ENCODE measurements at regions not wholly inside any gene's neighbourhood (a gene's known extent, or its start where the extent isn't known, plus 50 kb on each side); places are given as distances from the start of the nearest gene placed in this dataset.

GRCh38 chr6:120993929-120994572, 340.2 kb downstream of the TBC1D32 start:
- H2AFZ ChIP-seq (ENCODE audit: low read length) = no peak overlapping the region
- no peak overlapping the region for H3K4me2 ChIP-seq (ENCODE audit: insufficient read depth in 1 of 2, low read depth in 2 of 2, low read length in 2 of 2)
- no peak overlapping the region for H3K9ac ChIP-seq (replicated peaks in 1 of 4; ENCODE audit: extremely low read depth in 1 of 4, low read depth in 3 of 4, low read length in 3 of 4)
- H3K4ac ChIP-seq (replicated peaks; ENCODE audit: insufficient read length, low read depth, low read length) = no peak overlapping the region
- FAIRE-seq = no peak
- H3K27ac ChIP-seq (ENCODE audit: low read depth, low read length) = no peak overlapping the region
- no peak overlapping the region for H3K23ac ChIP-seq (ENCODE audit: insufficient read length)
- ChIA-PET CTCF (ENCODE audit: partially characterized antibody) (no interaction called here), POLR2A (ENCODE audit: partially characterized antibody) (no interaction called here)
- H3K56ac ChIP-seq (replicated peaks; ENCODE audit: insufficient read length, low read depth, low read length) = no peak overlapping the region
- H2BK15ac ChIP-seq (ENCODE audit: low read length) = no peak overlapping the region
- no peak overlapping the region for H2BK120ac ChIP-seq (replicated peaks; ENCODE audit: low read depth, low read length)
- no peak overlapping the region for H2BK5ac ChIP-seq (ENCODE audit: low read depth, low read length)
- no peak overlapping the region for H2BK20ac ChIP-seq (ENCODE audit: low read length)
- no peak for DNase-seq (ENCODE audit: low read depth in 1 of 2, low spot score in 2 of 2)
- H4K8ac ChIP-seq (ENCODE audit: extremely low read depth, insufficient read depth, low read length) = no peak overlapping the region
- H3K4me3 ChIP-seq (ENCODE audit: extremely low read depth in 1 of 4, insufficient read depth in 2 of 4, low read depth in 3 of 4, low read length in 4 of 4) = no peak overlapping the region
- no peak overlapping the region for H4K91ac ChIP-seq (replicated peaks; ENCODE audit: insufficient read length, low read length)
- no peaks in the 10 kb centered on the region for H3K9me3 ChIP-seq (ENCODE audit: insufficient read depth in 2 of 2, low read depth in 1 of 2, low read length in 1 of 2)
- no peak overlapping the region for H2BK12ac ChIP-seq (ENCODE audit: low read depth, low read length)
- no peaks in the 10 kb centered on the region for H3K36me3 ChIP-seq (ENCODE audit: control insufficient read depth in 2 of 4, insufficient read depth in 4 of 4, low read length in 3 of 4)
- H3K14ac ChIP-seq (ENCODE audit: insufficient read length) = no peak overlapping the region
- H3K27me3 ChIP-seq (replicated peaks in 1 of 4; ENCODE audit: control insufficient read depth in 3 of 4, extremely low read depth in 1 of 4, insufficient read depth in 3 of 4, low read length in 3 of 4) = no peaks in the 10 kb centered on the region
- no peak overlapping the region for H2AK5ac ChIP-seq (ENCODE audit: low read depth, low read length)
- H3K79me2 ChIP-seq (ENCODE audit: control insufficient read depth in 1 of 2, insufficient read depth in 2 of 2, low read length in 2 of 2) = no peaks in the 10 kb centered on the region
- H3K79me1 ChIP-seq (ENCODE audit: low read depth, low read length) = no peaks in the 10 kb centered on the region
- no peak overlapping the region for H3K18ac ChIP-seq (ENCODE audit: extremely low read depth, low read length)
- H3K4me1 ChIP-seq (replicated peaks in 1 of 4; ENCODE audit: control insufficient read depth in 3 of 4, insufficient read depth in 4 of 4, low read length in 3 of 4) = no peaks in the 10 kb centered on the region
- H4K5ac ChIP-seq (ENCODE audit: insufficient read length, low read depth, low read length) = no peak overlapping the region
- TF ChIP-seq KDM1A (IDR thresholded peaks at IDR 0.05; ENCODE audit: borderline replicate concordance, low read length) (no peak), POU5F1 (IDR thresholded peaks at IDR 0.05; ENCODE audit: low read depth, low read length) (no peak), POLR2AphosphoS5 (IDR thresholded peaks at IDR 0.05; ENCODE audit: low read depth, low read length) (no peak), USF2 (IDR thresholded peaks at IDR 0.05; ENCODE audit: low read length) (no peak), JUND (IDR thresholded peaks at IDR 0.05; ENCODE audit: low read length) (no peak), CHD2 (IDR thresholded peaks at IDR 0.05; ENCODE audit: low read length) (no peak), SIRT6 (IDR thresholded peaks at IDR 0.05; ENCODE audit: low read length) (no peak), FOSL1 (IDR thresholded peaks at IDR 0.05; ENCODE audit: insufficient read depth, low read depth, low read length) (no peak), CEBPB (IDR thresholded peaks at IDR 0.05; ENCODE audit: low read depth, low read length) (no peak), E2F6 (IDR thresholded peaks at IDR 0.05) (no peak), TEAD4 (IDR thresholded peaks at IDR 0.05; ENCODE audit: low read depth, low read length) (no peak), SAP30 (IDR thresholded peaks at IDR 0.05; ENCODE audit: insufficient read depth, insufficient replicate concordance, low read length) (no peak)
- 80% methylated on average over 2 of the region's 2 CpGs; no CpG with 5 or more reads in 1 of the 2 experiments for WGBS, 2 experiments (ENCODE audit: extremely low coverage in 1 of 2, insufficient coverage in 1 of 2, insufficient read length in 1 of 2, insufficient replicate concordance in 2 of 2, low coverage in 1 of 2, low lambda C conversion rate in 2 of 2, missing lambda C conversion rate in 1 of 2)
- H3K23me2 ChIP-seq (ENCODE audit: low read depth, low read length) = no peaks in the 10 kb centered on the region
- H4K20me1 ChIP-seq (replicated peaks in 1 of 2; ENCODE audit: control insufficient read depth in 1 of 2, insufficient read depth in 2 of 2, low read length in 2 of 2) = no peaks in the 10 kb centered on the region
